WTC11 (cell line): ENCODE measurements at regions not wholly inside any gene's neighbourhood (a gene's known extent, or its start where the extent isn't known, plus 50 kb on each side); places are given as distances from the start of the nearest gene placed in this dataset.

Experiments
- ATAC-seq: fragments of 200-7000 bp; cut with Tn5 transposase; 2 replicates; pipeline ENCODE4 v1.10.0; 2021; ENCODE audit warnings: mild to moderate bottlenecking, moderate library complexity
- CTCF ChIA-PET: fragments of 300-600 bp; sonication (Branson Sonifier 250); formaldehyde crosslinking; loops from one replicate; lab custom pipeline; 2021; ENCODE audit warnings: antibody characterized with exemption; lab: Charles Lee
- POLR2A ChIA-PET: fragments of 350-600 bp; sonication (Branson Sonifier 250); formaldehyde crosslinking; loops from one replicate; lab custom pipeline; 2021; ENCODE audit warnings: antibody characterized with exemption; lab: Charles Lee
- DNase-seq: peaks from one replicate; pipeline ENCODE4 v3.0.0; 2021; ENCODE audit warnings: low spot score
- H3K27ac Mint-ChIP-seq: 2 replicates; pipeline ENCODE4 v1.8.0; 2021; ENCODE audit warnings: mixed read lengths
- H3K27me3 Mint-ChIP-seq: 2 replicates; pipeline ENCODE4 v1.8.0; 2021; ENCODE audit warnings: low read depth, mild to moderate bottlenecking, moderate library complexity, mixed read lengths
- H3K36me3 Mint-ChIP-seq: 2 replicates; pipeline ENCODE4 v1.8.0; 2021; ENCODE audit warnings: mixed read lengths
- H3K4me1 Mint-ChIP-seq: 2 replicates; pipeline ENCODE4 v1.8.0; 2022; ENCODE audit warnings: mixed read lengths
- H3K4me3 Mint-ChIP-seq: 2 replicates; pipeline ENCODE4 v1.8.0; 2021; ENCODE audit warnings: mild to moderate bottlenecking, moderate library complexity, mixed read lengths
- H3K9me3 Mint-ChIP-seq: 2 replicates; pipeline ENCODE4 v1.8.0; 2021; ENCODE audit warnings: mixed read lengths
- AR ChIP-seq: fragments of 250-450 bp; sonication (Bioruptor Pico); IDR thresholded peaks from 2 replicates; pipeline ENCODE4 v1.9.0; 2021; ENCODE audit warnings: mild to moderate bottlenecking
- ATF1 ChIP-seq: sonication (generic); formaldehyde crosslinking; IDR thresholded peaks from 2 replicates; pipeline ENCODE4 v1.8.1; 2023; ENCODE audit warnings: mild to moderate bottlenecking, moderate library complexity, missing genetic modification reagents
- ATF2 ChIP-seq: sonication (generic); formaldehyde crosslinking; IDR thresholded peaks from 2 replicates; pipeline ENCODE4 v1.8.1; 2022; ENCODE audit warnings: low read depth, missing genetic modification reagents, borderline replicate concordance
- ATF3 ChIP-seq: sonication (generic); formaldehyde crosslinking; conservative IDR thresholded peaks from 2 replicates; pipeline ENCODE4 v1.8.1; 2022; ENCODE audit warnings: mild to moderate bottlenecking, missing genetic modification reagents
- CREB1 ChIP-seq: sonication (generic); formaldehyde crosslinking; IDR thresholded peaks from 2 replicates; pipeline ENCODE4 v1.8.0; 2023; ENCODE audit warnings: mild to moderate bottlenecking, missing genetic modification reagents
- CTCF ChIP-seq: fragments of 200-600 bp; IDR thresholded peaks from 2 replicates; pipeline ENCODE4 v1.8.0; 2022; ENCODE audit warnings: antibody characterized with exemption
- FOXJ3 ChIP-seq: sonication (generic); formaldehyde crosslinking; IDR thresholded peaks from 2 replicates; pipeline ENCODE4 v1.9.0; 2021; ENCODE audit warnings: missing genetic modification reagents, mild to moderate bottlenecking, borderline replicate concordance
- FOXP1 ChIP-seq: sonication (generic); formaldehyde crosslinking; IDR thresholded peaks from 2 replicates; pipeline ENCODE4 v1.8.0; 2022; ENCODE audit warnings: missing genetic modification reagents, mild to moderate bottlenecking, moderate library complexity, borderline replicate concordance
- JUN ChIP-seq: sonication (generic); formaldehyde crosslinking; IDR thresholded peaks from 2 replicates; pipeline ENCODE4 v1.8.0; 2023; ENCODE audit warnings: mild to moderate bottlenecking, missing genetic modification reagents
- KAT7 ChIP-seq: sonication (generic); formaldehyde crosslinking; IDR thresholded peaks from 2 replicates; pipeline ENCODE4 v1.8.1; 2023; ENCODE audit warnings: missing genetic modification reagents, mild to moderate bottlenecking, borderline replicate concordance
- MLX ChIP-seq: sonication (generic); formaldehyde crosslinking; IDR thresholded peaks from 2 replicates; pipeline ENCODE4 v1.8.1; 2023; ENCODE audit warnings: mild to moderate bottlenecking, missing genetic modification reagents, moderate library complexity
- TEAD1 ChIP-seq: sonication (generic); formaldehyde crosslinking; IDR thresholded peaks from 2 replicates; pipeline ENCODE4 v1.8.0; 2022; ENCODE audit warnings: mild to moderate bottlenecking, missing genetic modification reagents
- ZNF121 ChIP-seq: sonication (generic); formaldehyde crosslinking; IDR thresholded peaks from 2 replicates; pipeline ENCODE4 v1.8.0; 2023; ENCODE audit warnings: missing genetic modification reagents
- ZNF138 ChIP-seq: sonication (generic); formaldehyde crosslinking; conservative IDR thresholded peaks from 2 replicates; pipeline ENCODE4 v1.8.1; 2022; ENCODE audit warnings: mild to moderate bottlenecking, moderate library complexity, missing genetic modification reagents
- ZNF219 ChIP-seq: sonication (generic); formaldehyde crosslinking; IDR thresholded peaks from 2 replicates; pipeline ENCODE4 v1.8.0; 2023; ENCODE audit warnings: missing genetic modification reagents, mild to moderate bottlenecking, borderline replicate concordance
- ZNF263 ChIP-seq: sonication (generic); formaldehyde crosslinking; IDR thresholded peaks from 2 replicates; pipeline ENCODE4 v1.8.1; 2022; ENCODE audit warnings: low read depth, mild to moderate bottlenecking, moderate library complexity, missing genetic modification reagents
- ZNF317 ChIP-seq: sonication (generic); formaldehyde crosslinking; IDR thresholded peaks from 2 replicates; pipeline ENCODE4 v1.8.1; 2023; ENCODE audit warnings: low read depth, mild to moderate bottlenecking, moderate library complexity, missing genetic modification reagents, borderline replicate concordance
- ZNF396 ChIP-seq: fragments of 250-450 bp; sonication (Bioruptor Pico); IDR thresholded peaks from 2 replicates; pipeline ENCODE4 v1.8.0; 2021; ENCODE audit warnings: mild to moderate bottlenecking, moderate library complexity, borderline replicate concordance
- ZNF416 ChIP-seq: fragments of 250-450 bp; sonication (Bioruptor Pico); IDR thresholded peaks from 2 replicates; pipeline ENCODE4 v1.9.0; 2021; ENCODE audit warnings: mild to moderate bottlenecking, inconsistent platforms
- ZNF671 ChIP-seq: fragments of 250-450 bp; sonication (Bioruptor Pico); IDR thresholded peaks from 2 replicates; pipeline ENCODE4 v1.8.0; 2021; ENCODE audit warnings: mild to moderate bottlenecking
- TF ChIP-seq, protein P1 (sequence below): sonication (generic); formaldehyde crosslinking; IDR thresholded peaks from 2 replicates; pipeline ENCODE4 v1.8.1; 2023; ENCODE audit warnings: mild to moderate bottlenecking, missing genetic modification reagents, moderate library complexity
- TF ChIP-seq, protein P2 (sequence below): sonication (generic); formaldehyde crosslinking; IDR thresholded peaks from 2 replicates; pipeline ENCODE4 v1.8.1; 2023; ENCODE audit warnings: mild to moderate bottlenecking, missing genetic modification reagents
- TF ChIP-seq, protein P3 (sequence below): sonication (generic); formaldehyde crosslinking; IDR thresholded peaks from 2 replicates; pipeline ENCODE4 v1.8.1; 2023; ENCODE audit warnings: mild to moderate bottlenecking, missing genetic modification reagents, borderline replicate concordance

GRCh38 chr4:155073852-155074251 lies 134.6 kb upstream of the NPY2R start:
- H3K27me3 Mint-ChIP-seq = no peaks in the 10 kb centered on the region
- H3K4me3 Mint-ChIP-seq = no peak overlapping the region
- peaks cover 8% of the 10 kb centered on the region for H3K4me1 Mint-ChIP-seq
- DNase-seq = no peak
- H3K9me3 Mint-ChIP-seq = peaks cover 3% of the 10 kb centered on the region; the same call in 1 of the 2 replicates
- POLR2A ChIA-PET = no interaction called here
- TF ChIP-seq ZNF263 (CRISPR knock-in tag) = no peak
- TF ChIP-seq ATF3 (CRISPR knock-in tag) = no peak
- TF ChIP-seq ZNF317 = no peak
- no peak for TF ChIP-seq FOXJ3 (CRISPR knock-in tag)
- TF ChIP-seq ZNF416 (CRISPR knock-in tag) = no peak
- TF ChIP-seq CREB1 (CRISPR knock-in tag) = no peak
- TF ChIP-seq FOXP1 = no peak
- no peak for TF ChIP-seq AR (CRISPR knock-in tag)
- TF ChIP-seq, protein P1, sequence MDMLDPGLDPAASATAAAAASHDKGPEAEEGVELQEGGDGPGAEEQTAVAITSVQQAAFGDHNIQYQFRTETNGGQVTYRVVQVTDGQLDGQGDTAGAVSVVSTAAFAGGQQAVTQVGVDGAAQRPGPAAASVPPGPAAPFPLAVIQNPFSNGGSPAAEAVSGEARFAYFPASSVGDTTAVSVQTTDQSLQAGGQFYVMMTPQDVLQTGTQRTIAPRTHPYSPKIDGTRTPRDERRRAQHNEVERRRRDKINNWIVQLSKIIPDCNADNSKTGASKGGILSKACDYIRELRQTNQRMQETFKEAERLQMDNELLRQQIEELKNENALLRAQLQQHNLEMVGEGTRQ (CRISPR knock-in tag) = no peak
- TF ChIP-seq ATF2 (CRISPR knock-in tag) = no peak
- no peak for TF ChIP-seq ZNF671 (CRISPR knock-in tag)
- TF ChIP-seq, protein P2, sequence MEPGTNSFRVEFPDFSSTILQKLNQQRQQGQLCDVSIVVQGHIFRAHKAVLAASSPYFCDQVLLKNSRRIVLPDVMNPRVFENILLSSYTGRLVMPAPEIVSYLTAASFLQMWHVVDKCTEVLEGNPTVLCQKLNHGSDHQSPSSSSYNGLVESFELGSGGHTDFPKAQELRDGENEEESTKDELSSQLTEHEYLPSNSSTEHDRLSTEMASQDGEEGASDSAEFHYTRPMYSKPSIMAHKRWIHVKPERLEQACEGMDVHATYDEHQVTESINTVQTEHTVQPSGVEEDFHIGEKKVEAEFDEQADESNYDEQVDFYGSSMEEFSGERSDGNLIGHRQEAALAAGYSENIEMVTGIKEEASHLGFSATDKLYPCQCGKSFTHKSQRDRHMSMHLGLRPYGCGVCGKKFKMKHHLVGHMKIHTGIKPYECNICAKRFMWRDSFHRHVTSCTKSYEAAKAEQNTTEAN = no peak
- no peak for TF ChIP-seq JUN (CRISPR knock-in tag)
- TF ChIP-seq, protein P3, sequence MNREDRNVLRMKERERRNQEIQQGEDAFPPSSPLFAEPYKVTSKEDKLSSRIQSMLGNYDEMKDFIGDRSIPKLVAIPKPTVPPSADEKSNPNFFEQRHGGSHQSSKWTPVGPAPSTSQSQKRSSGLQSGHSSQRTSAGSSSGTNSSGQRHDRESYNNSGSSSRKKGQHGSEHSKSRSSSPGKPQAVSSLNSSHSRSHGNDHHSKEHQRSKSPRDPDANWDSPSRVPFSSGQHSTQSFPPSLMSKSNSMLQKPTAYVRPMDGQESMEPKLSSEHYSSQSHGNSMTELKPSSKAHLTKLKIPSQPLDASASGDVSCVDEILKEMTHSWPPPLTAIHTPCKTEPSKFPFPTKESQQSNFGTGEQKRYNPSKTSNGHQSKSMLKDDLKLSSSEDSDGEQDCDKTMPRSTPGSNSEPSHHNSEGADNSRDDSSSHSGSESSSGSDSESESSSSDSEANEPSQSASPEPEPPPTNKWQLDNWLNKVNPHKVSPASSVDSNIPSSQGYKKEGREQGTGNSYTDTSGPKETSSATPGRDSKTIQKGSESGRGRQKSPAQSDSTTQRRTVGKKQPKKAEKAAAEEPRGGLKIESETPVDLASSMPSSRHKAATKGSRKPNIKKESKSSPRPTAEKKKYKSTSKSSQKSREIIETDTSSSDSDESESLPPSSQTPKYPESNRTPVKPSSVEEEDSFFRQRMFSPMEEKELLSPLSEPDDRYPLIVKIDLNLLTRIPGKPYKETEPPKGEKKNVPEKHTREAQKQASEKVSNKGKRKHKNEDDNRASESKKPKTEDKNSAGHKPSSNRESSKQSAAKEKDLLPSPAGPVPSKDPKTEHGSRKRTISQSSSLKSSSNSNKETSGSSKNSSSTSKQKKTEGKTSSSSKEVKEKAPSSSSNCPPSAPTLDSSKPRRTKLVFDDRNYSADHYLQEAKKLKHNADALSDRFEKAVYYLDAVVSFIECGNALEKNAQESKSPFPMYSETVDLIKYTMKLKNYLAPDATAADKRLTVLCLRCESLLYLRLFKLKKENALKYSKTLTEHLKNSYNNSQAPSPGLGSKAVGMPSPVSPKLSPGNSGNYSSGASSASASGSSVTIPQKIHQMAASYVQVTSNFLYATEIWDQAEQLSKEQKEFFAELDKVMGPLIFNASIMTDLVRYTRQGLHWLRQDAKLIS (CRISPR knock-in tag) = no peak
- CTCF ChIA-PET = interaction anchor here (1.5 kb wide), 1 partner anchor 134 kb away, joined by 5 read pairs; the partner anchor contains the start of gene NPY2R
- ATAC-seq = no peak
- H3K36me3 Mint-ChIP-seq = no peaks in the 10 kb centered on the region
- no peak overlapping the region for H3K27ac Mint-ChIP-seq

- ATAC-seq (no peak), DNase-seq (no peak)
- ChIA-PET POLR2A (no interaction called here), CTCF (no interaction called here)
- peaks cover 10% of the 10 kb centered on the region for H3K4me1 Mint-ChIP-seq
- no peak overlapping the region for H3K27ac Mint-ChIP-seq
- no peak overlapping the region for H3K4me3 Mint-ChIP-seq
- H3K27me3 Mint-ChIP-seq = no peaks in the 10 kb centered on the region
- H3K9me3 Mint-ChIP-seq = peaks cover 3% of the 10 kb centered on the region; the same call in 1 of the 2 replicates
- no peaks in the 10 kb centered on the region for H3K36me3 Mint-ChIP-seq
- no peak for TF ChIP-seq KAT7
- TF ChIP-seq ZNF121 = no peak
- TF ChIP-seq CREB1 (CRISPR knock-in tag) = no peak
- TF ChIP-seq ZNF138 (CRISPR knock-in tag) = no peak
- TF ChIP-seq ZNF317 = no peak
- TF ChIP-seq ATF1 (CRISPR knock-in tag) = no peak
- TF ChIP-seq MLX (CRISPR knock-in tag) = no peak
- TF ChIP-seq ZNF219 = no peak
- TF ChIP-seq CTCF = no peak
- no peak for TF ChIP-seq TEAD1
- no peak for TF ChIP-seq ZNF396 (CRISPR knock-in tag)
Measured at GRCh38 chr4:155076256-155076785, 132.1 kb upstream of the NPY2R start.
